GM12891 (cell line): ENCODE measurements at regions not wholly inside any gene's neighbourhood (a gene's known extent, or its start where the extent isn't known, plus 50 kb on each side); places are given as distances from the start of the nearest gene placed in this dataset.

ENCODE experiments used
- PAX5 ChIP-seq: IDR thresholded peaks from 2 replicates; pipeline ENCODE4 v1.6.1; 2011; ENCODE audit warnings: low read length, moderate library complexity, mild to moderate bottlenecking; ENCODE audit not compliant: insufficient read depth, severe bottlenecking
- POLR2A ChIP-seq: IDR thresholded peaks from 2 replicates; pipeline ENCODE4 v1.6.1; 2011; ENCODE audit warnings: low read depth, low read length, control low read depth
- POLR2AphosphoS5 ChIP-seq: IDR thresholded peaks from 2 replicates; pipeline ENCODE4 v1.6.1; 2011; ENCODE audit warnings: low read depth, low read length, control low read depth
- POU2F2 ChIP-seq: IDR thresholded peaks from 2 replicates; pipeline ENCODE4 v1.6.1; 2011; ENCODE audit warnings: low read depth, mild to moderate bottlenecking, control low read depth, low read length, moderate library complexity
- SPI1 ChIP-seq: IDR thresholded peaks from 2 replicates; pipeline ENCODE4 v1.6.1; 2011; ENCODE audit warnings: low read depth, low read length, control low read depth
- TAF1 ChIP-seq: IDR thresholded peaks from 2 replicates; pipeline ENCODE4 v1.6.1; 2011; ENCODE audit warnings: low read depth, low read length, control low read depth

- TF ChIP-seq POLR2A: no peak
- no peak for TF ChIP-seq POLR2AphosphoS5
- TF ChIP-seq TAF1: no peak
- no peak for TF ChIP-seq SPI1
- TF ChIP-seq POU2F2: no peak
- TF ChIP-seq PAX5: no peak
Observed at GRCh38 chrX:80511969-80512760, 91.9 kb downstream of the TENT5D start.
